GM23338 (cell line): ENCODE measurements at regions not wholly inside any gene's neighbourhood (a gene's known extent, or its start where the extent isn't known, plus 50 kb on each side); places are given as distances from the start of the nearest gene placed in this dataset.

Experiments used
- ATAC-seq: fragments of 200-7000 bp; cut with Tn5 transposase; 3 replicates; pipeline ENCODE4 v1.9.1; 2020
- DNase-seq: peaks from one replicate; pipeline ENCODE4 v3.0.0-alpha.2; 2015; ENCODE audit warnings: low spot score
- H2AFZ ChIP-seq: fragments of 200-600 bp; sonication (generic); 2 replicates; pipeline ENCODE4 v1.8.0; 2016; ENCODE audit warnings: antibody characterized with exemption, mild to moderate bottlenecking, moderate library complexity
- H3F3A ChIP-seq: fragments of 200-600 bp; sonication (generic); replicated peaks from 2 replicates; pipeline ENCODE4 v1.8.0; 2017; ENCODE audit warnings: antibody characterized with exemption, mixed run types, low read depth
- H3K27ac ChIP-seq: fragments of 200-600 bp; sonication (generic); 2 replicates; pipeline ENCODE4 v1.6.1; 2016; ENCODE audit warnings: low read depth
- H3K27me3 ChIP-seq: fragments of 200-600 bp; sonication (generic); 2 replicates; pipeline ENCODE4 v1.8.0; 2016; ENCODE audit warnings: mild to moderate bottlenecking, mixed run types, moderate library complexity; ENCODE audit not compliant: insufficient read depth
- H3K36me3 ChIP-seq: fragments of 200-600 bp; sonication (generic); 2 replicates; pipeline ENCODE4 v1.8.0; 2016; ENCODE audit warnings: mild to moderate bottlenecking; ENCODE audit not compliant: insufficient read depth
- H3K4me1 ChIP-seq: fragments of 200-600 bp; sonication (generic); 2 replicates; pipeline ENCODE4 v1.8.0; 2016; ENCODE audit warnings: mild to moderate bottlenecking, moderate library complexity; ENCODE audit not compliant: insufficient read depth
- H3K4me2 ChIP-seq: fragments of 200-600 bp; sonication (generic); 2 replicates; pipeline ENCODE4 v1.7.1; 2017; ENCODE audit warnings: mixed run types
- H3K4me3 ChIP-seq: fragments of 200-600 bp; sonication (generic); 2 replicates; pipeline ENCODE4 v1.6.1; 2016; ENCODE audit warnings: mixed run types
- H3K79me2 ChIP-seq: fragments of 200-600 bp; sonication (generic); replicated peaks from 2 replicates; pipeline ENCODE4 v1.8.0; 2017; ENCODE audit warnings: mild to moderate bottlenecking; ENCODE audit not compliant: insufficient read depth
- H3K9me2 ChIP-seq: fragments of 200-600 bp; sonication (generic); 2 replicates; pipeline ENCODE4 v1.8.0; 2017; ENCODE audit not compliant: insufficient read depth
- H4K20me1 ChIP-seq: fragments of 200-600 bp; sonication (generic); replicated peaks from 2 replicates; pipeline ENCODE4 v1.8.0; 2017; ENCODE audit warnings: mild to moderate bottlenecking; ENCODE audit not compliant: insufficient read depth
- H3K27ac Mint-ChIP-seq: 2 replicates; pipeline ENCODE4 v1.8.0; 2020; ENCODE audit warnings: inconsistent platforms, mild to moderate bottlenecking, moderate library complexity, mixed read lengths
- H3K27me3 Mint-ChIP-seq: 3 replicates; pipeline ENCODE4 v1.8.0; 2022; ENCODE audit warnings: low read depth, mild to moderate bottlenecking, moderate library complexity, mixed read lengths, inconsistent platforms; ENCODE audit not compliant: insufficient read depth, poor library complexity
- H3K36me3 Mint-ChIP-seq: 3 replicates; pipeline ENCODE4 v1.8.0; 2021; ENCODE audit warnings: low read depth, mild to moderate bottlenecking, inconsistent platforms, moderate library complexity, mixed read lengths
- H3K4me1 Mint-ChIP-seq: 3 replicates; pipeline ENCODE4 v1.8.0; 2020; ENCODE audit warnings: mild to moderate bottlenecking, inconsistent platforms, mixed read lengths
- H3K4me3 Mint-ChIP-seq: 3 replicates; pipeline ENCODE4 v1.8.0; 2021; ENCODE audit warnings: moderate library complexity, mild to moderate bottlenecking, inconsistent platforms, mixed read lengths
- H3K9me3 Mint-ChIP-seq: 3 replicates; pipeline ENCODE4 v1.8.0; 2020; ENCODE audit warnings: moderate library complexity, mild to moderate bottlenecking, inconsistent platforms, mixed read lengths
- CTCF ChIP-seq, 2 experiments: fragments of 200-600 bp in 1 of 2; sonication (generic) in 1 of 2; conservative IDR thresholded peaks; 2 replicates each; pipeline versions ENCODE4 v1.5.1 to v1.6.1; 2016 to 2017; ENCODE audit warnings: antibody characterized with exemption in 2 of 2, low read depth in 2 of 2, mild to moderate bottlenecking in 2 of 2, moderate library complexity in 1 of 2
- ETS1 ChIP-seq: IDR thresholded peaks from 2 replicates; pipeline ENCODE4 v1.6.1; 2016; ENCODE audit warnings: antibody characterized with exemption
- EZH2phosphoT487 ChIP-seq: fragments of 200-600 bp; sonication (generic); IDR thresholded peaks from one replicate; pipeline ENCODE4 v1.8.1; 2018; ENCODE audit warnings: antibody characterized with exemption; ENCODE audit not compliant: unreplicated experiment
- JUNB ChIP-seq: IDR thresholded peaks from one replicate; pipeline ENCODE4 v1.6.1; 2016; ENCODE audit warnings: antibody characterized with exemption; ENCODE audit not compliant: unreplicated experiment
- NANOG ChIP-seq: IDR thresholded peaks from 2 replicates; pipeline ENCODE4 v1.6.1; 2016; ENCODE audit warnings: antibody characterized with exemption, borderline replicate concordance
- POLR2AphosphoS5 ChIP-seq: IDR thresholded peaks from 2 replicates; pipeline ENCODE4 v1.6.1; 2016; ENCODE audit warnings: antibody characterized with exemption, low read depth
- REST ChIP-seq: IDR thresholded peaks from one replicate; pipeline ENCODE4 v1.6.1; 2018; ENCODE audit warnings: antibody characterized with exemption; ENCODE audit not compliant: unreplicated experiment
- STAT1 ChIP-seq: IDR thresholded peaks from one replicate; pipeline ENCODE4 v1.6.1; 2016; ENCODE audit warnings: antibody characterized with exemption; ENCODE audit not compliant: unreplicated experiment
- ZNF114 ChIP-seq: fragments of 250-450 bp; sonication (Bioruptor Pico); IDR thresholded peaks from 2 replicates; pipeline ENCODE4 v1.5.0; 2020; ENCODE audit warnings: mild to moderate bottlenecking, moderate library complexity

DNA sequence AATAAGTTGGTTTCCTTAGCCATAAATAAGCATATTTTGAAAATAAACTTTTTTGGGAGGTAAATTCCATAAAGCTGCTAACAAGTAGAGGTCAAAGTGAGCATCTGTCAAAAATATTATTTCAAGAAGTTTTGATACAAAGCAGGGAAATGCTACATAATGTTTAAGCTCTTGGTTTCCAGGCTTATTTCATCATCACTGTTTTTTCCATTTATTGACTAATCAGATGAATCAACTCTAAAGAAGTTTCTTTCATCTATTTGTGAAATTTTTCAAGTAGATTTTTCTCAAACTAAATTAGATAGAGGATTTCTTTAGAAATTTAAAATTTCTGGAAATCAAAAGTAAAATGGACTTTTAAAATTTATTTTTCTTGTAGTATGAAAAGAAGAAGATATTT lies 89.5 kb upstream of the TBX18 start (continued):
- no peak for TF ChIP-seq REST
- no peak for TF ChIP-seq ETS1
- TF ChIP-seq JUNB = no peak
- TF ChIP-seq POLR2AphosphoS5 = no peak
- TF ChIP-seq CTCF (conservative IDR thresholded peaks at IDR 0.05; ENCODE audit: low read depth in 2 of 2) = no peak

DNA sequence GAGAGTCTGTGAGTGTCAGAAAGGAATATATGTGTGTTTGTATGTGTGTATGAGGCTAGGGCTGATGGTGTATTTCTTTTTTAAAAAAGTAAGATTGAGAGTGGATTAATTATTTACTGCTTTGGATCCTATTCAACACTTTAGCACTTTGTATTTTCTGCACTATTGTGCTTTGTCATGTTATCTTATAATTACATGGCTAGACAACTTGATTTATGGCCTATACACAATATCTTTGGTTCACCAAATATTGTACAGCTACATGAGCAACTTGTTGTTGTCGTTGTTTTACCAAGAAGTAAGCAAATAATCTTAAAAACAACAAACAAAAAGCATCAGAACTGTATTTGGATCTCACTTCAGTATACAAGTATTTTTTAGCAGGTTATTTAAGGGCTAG lies 84.6 kb upstream of the TBX18 start:
- Mint-ChIP-seq H3K27me3 (peaks cover 3% of the 10 kb centered on the region), H3K27ac (no peak overlapping the region), H3K9me3 (no peaks in the 10 kb centered on the region), H3K4me3 (no peak overlapping the region), H3K4me1 (no peaks in the 10 kb centered on the region), H3K36me3 (no peaks in the 10 kb centered on the region)
- no peaks in the 10 kb centered on the region for H3K9me2 ChIP-seq
- H3K4me3 ChIP-seq = no peak overlapping the region
- no peak overlapping the region for H3K27ac ChIP-seq
- no peaks in the 10 kb centered on the region for H3K4me1 ChIP-seq
- no peaks in the 10 kb centered on the region for H3F3A ChIP-seq
- no peak overlapping the region for H3K4me2 ChIP-seq
- H2AFZ ChIP-seq = no peak overlapping the region
- H3K79me2 ChIP-seq = no peaks in the 10 kb centered on the region
- ATAC-seq = no peak
- H3K36me3 ChIP-seq = no peaks in the 10 kb centered on the region
- TF ChIP-seq POLR2AphosphoS5 = no peak
- TF ChIP-seq ETS1 = no peak
- no peak for TF ChIP-seq EZH2phosphoT487
- TF ChIP-seq ZNF114 (CRISPR knock-in tag) = no peak
- no peak for TF ChIP-seq NANOG
- TF ChIP-seq STAT1 = no peak
- TF ChIP-seq CTCF (conservative IDR thresholded peaks at IDR 0.05; ENCODE audit: low read depth in 2 of 2) = no peak
- TF ChIP-seq REST = no peak
- no peaks in the 10 kb centered on the region for H4K20me1 ChIP-seq
- DNase-seq = no peak
- no peaks in the 10 kb centered on the region for H3K27me3 ChIP-seq
